ENCODE measurements at regions not wholly inside any gene's neighbourhood (a gene's known extent, or its start where the extent isn't known, plus 50 kb on each side); places are given as distances from the start of the nearest gene placed in this dataset.

GRCh38 chr1:163826500-163826899 lies 504.7 kb downstream of the NUF2 start:
- TF ChIP-seq TAF1 (IDR thresholded peaks at IDR 0.05; ENCODE audit: borderline replicate concordance, low read depth, low read length) (no peak), POLR2AphosphoS5 (IDR thresholded peaks at IDR 0.05; ENCODE audit: low read depth, low read length) (no peak), POLR2A (IDR thresholded peaks at IDR 0.05; ENCODE audit: low read depth, low read length) (no peak)
- FAIRE-seq (no peak), DNase-seq (ENCODE audit: insufficient read length) (no peak)

GRCh38 chr1:163834778-163835177 lies 513.0 kb downstream of the NUF2 start:
- no peak for DNase-seq (ENCODE audit: insufficient read length)
- no peak for TF ChIP-seq POLR2A (IDR thresholded peaks at IDR 0.05; ENCODE audit: low read depth, low read length)
- TF ChIP-seq POLR2AphosphoS5 (IDR thresholded peaks at IDR 0.05; ENCODE audit: low read depth, low read length) = no peak
- no peak for TF ChIP-seq TAF1 (IDR thresholded peaks at IDR 0.05; ENCODE audit: borderline replicate concordance, low read depth, low read length)
- no peak for FAIRE-seq

- FAIRE-seq = no peak
- no peak for TF ChIP-seq TAF1 (IDR thresholded peaks at IDR 0.05; ENCODE audit: borderline replicate concordance, low read depth, low read length)
- TF ChIP-seq POLR2AphosphoS5 (IDR thresholded peaks at IDR 0.05; ENCODE audit: low read depth, low read length) = no peak
- TF ChIP-seq POLR2A (IDR thresholded peaks at IDR 0.05; ENCODE audit: low read depth, low read length) = no peak
Measured at GRCh38 chr1:163836481-163836880, 514.7 kb downstream of the NUF2 start.

GRCh38 chr1:163837206-163837605 lies 515.5 kb downstream of the NUF2 start:
- TF ChIP-seq POLR2A (IDR thresholded peaks at IDR 0.05; ENCODE audit: low read depth, low read length) (no peak), TAF1 (IDR thresholded peaks at IDR 0.05; ENCODE audit: borderline replicate concordance, low read depth, low read length) (no peak), POLR2AphosphoS5 (IDR thresholded peaks at IDR 0.05; ENCODE audit: low read depth, low read length) (no peak)
- FAIRE-seq = no peak
- DNase-seq (ENCODE audit: insufficient read length) = no peak

More at GRCh38 chr1:163836481-163836880, 514.7 kb downstream of the NUF2 start:
- no peak for DNase-seq (ENCODE audit: insufficient read length)

GRCh38 chr1:163842571-163842970 lies 520.8 kb downstream of the NUF2 start:
- FAIRE-seq (no peak), DNase-seq (ENCODE audit: insufficient read length) (no peak)
- TF ChIP-seq POLR2A (IDR thresholded peaks at IDR 0.05; ENCODE audit: low read depth, low read length) = no peak
- TF ChIP-seq POLR2AphosphoS5 (IDR thresholded peaks at IDR 0.05; ENCODE audit: low read depth, low read length) = no peak
- no peak for TF ChIP-seq TAF1 (IDR thresholded peaks at IDR 0.05; ENCODE audit: borderline replicate concordance, low read depth, low read length)

- FAIRE-seq = no peak
- no peak for DNase-seq (ENCODE audit: insufficient read length)
- TF ChIP-seq POLR2AphosphoS5 (IDR thresholded peaks at IDR 0.05; ENCODE audit: low read depth, low read length) = no peak
- no peak for TF ChIP-seq TAF1 (IDR thresholded peaks at IDR 0.05; ENCODE audit: borderline replicate concordance, low read depth, low read length)
- no peak for TF ChIP-seq POLR2A (IDR thresholded peaks at IDR 0.05; ENCODE audit: low read depth, low read length)
Measured at GRCh38 chr1:163844459-163844858, 522.7 kb downstream of the NUF2 start.

- no peak for TF ChIP-seq POLR2A (IDR thresholded peaks at IDR 0.05; ENCODE audit: low read depth, low read length)
- TF ChIP-seq TAF1 (IDR thresholded peaks at IDR 0.05; ENCODE audit: borderline replicate concordance, low read depth, low read length) = no peak
- no peak for TF ChIP-seq POLR2AphosphoS5 (IDR thresholded peaks at IDR 0.05; ENCODE audit: low read depth, low read length)
- no peak for FAIRE-seq
- no peak for DNase-seq (ENCODE audit: insufficient read length)
Measured at GRCh38 chr1:163845279-163845678, 523.5 kb downstream of the NUF2 start.

- FAIRE-seq (no peak), DNase-seq (ENCODE audit: insufficient read length) (no peak)
- TF ChIP-seq POLR2A (IDR thresholded peaks at IDR 0.05; ENCODE audit: low read depth, low read length) (no peak), POLR2AphosphoS5 (IDR thresholded peaks at IDR 0.05; ENCODE audit: low read depth, low read length) (no peak), TAF1 (IDR thresholded peaks at IDR 0.05; ENCODE audit: borderline replicate concordance, low read depth, low read length) (no peak)
Measured at GRCh38 chr1:163863731-163864130, 542.0 kb downstream of the NUF2 start.

- no peak for TF ChIP-seq POLR2A (IDR thresholded peaks at IDR 0.05; ENCODE audit: low read depth, low read length)
- TF ChIP-seq POLR2AphosphoS5 (IDR thresholded peaks at IDR 0.05; ENCODE audit: low read depth, low read length) = no peak
- TF ChIP-seq TAF1 (IDR thresholded peaks at IDR 0.05; ENCODE audit: borderline replicate concordance, low read depth, low read length) = no peak
- DNase-seq (ENCODE audit: insufficient read length) = no peak
- no peak for FAIRE-seq
Measured at GRCh38 chr1:163864207-163864606, 542.5 kb downstream of the NUF2 start.

- no peak for FAIRE-seq
- DNase-seq (ENCODE audit: insufficient read length) = no peak
- TF ChIP-seq TAF1 (IDR thresholded peaks at IDR 0.05; ENCODE audit: borderline replicate concordance, low read depth, low read length) (no peak), POLR2AphosphoS5 (IDR thresholded peaks at IDR 0.05; ENCODE audit: low read depth, low read length) (no peak), POLR2A (IDR thresholded peaks at IDR 0.05; ENCODE audit: low read depth, low read length) (no peak)
Measured at GRCh38 chr1:163866564-163866963, 544.8 kb downstream of the NUF2 start.

- no peak for TF ChIP-seq POLR2AphosphoS5 (IDR thresholded peaks at IDR 0.05; ENCODE audit: low read depth, low read length)
- TF ChIP-seq POLR2A (IDR thresholded peaks at IDR 0.05; ENCODE audit: low read depth, low read length) = no peak
- no peak for TF ChIP-seq TAF1 (IDR thresholded peaks at IDR 0.05; ENCODE audit: borderline replicate concordance, low read depth, low read length)
- FAIRE-seq (no peak), DNase-seq (ENCODE audit: insufficient read length) (no peak)
Measured at GRCh38 chr1:163870666-163871065, 548.9 kb downstream of the NUF2 start.

GRCh38 chr1:163872067-163872466 lies 550.3 kb downstream of the NUF2 start:
- TF ChIP-seq POLR2AphosphoS5 (IDR thresholded peaks at IDR 0.05; ENCODE audit: low read depth, low read length) (no peak), POLR2A (IDR thresholded peaks at IDR 0.05; ENCODE audit: low read depth, low read length) (no peak), TAF1 (IDR thresholded peaks at IDR 0.05; ENCODE audit: borderline replicate concordance, low read depth, low read length) (no peak)
- DNase-seq (ENCODE audit: insufficient read length) = no peak
- no peak for FAIRE-seq

GRCh38 chr1:163874070-163874469 lies 552.3 kb downstream of the NUF2 start:
- TF ChIP-seq POLR2AphosphoS5 (IDR thresholded peaks at IDR 0.05; ENCODE audit: low read depth, low read length) (no peak), POLR2A (IDR thresholded peaks at IDR 0.05; ENCODE audit: low read depth, low read length) (no peak), TAF1 (IDR thresholded peaks at IDR 0.05; ENCODE audit: borderline replicate concordance, low read depth, low read length) (no peak)
- FAIRE-seq = no peak
- DNase-seq (ENCODE audit: insufficient read length) = no peak

Measured in GM12892 (cell line).